Lung microvascular endothelial cell (primary cell): ENCODE measurements at regions not wholly inside any gene's neighbourhood (a gene's known extent, or its start where the extent isn't known, plus 50 kb on each side); places are given as distances from the start of the nearest gene placed in this dataset.

Source experiments
- DNase-seq, 2 donors: peaks; one replicate each; pipeline versions ENCODE4 v3.0.0 to v3.0.0-alpha.2; 2010; ENCODE audit warnings: low read depth in 2 of 2

GRCh38 chr13:90108547-90108946, 1238.9 kb upstream of the MIR17HG start:
- DNase-seq: no peak

GRCh38 chr13:90116121-90116520, 1231.4 kb upstream of the MIR17HG start:
- no peak for DNase-seq

- DNase-seq: no peak
These were observed 1228.9 kb upstream of the MIR17HG start for GRCh38 chr13:90118467-90119071.

GRCh38 chr13:90120026-90120425, 1227.5 kb upstream of the MIR17HG start:
- no peak for DNase-seq

- DNase-seq: no peak
These were observed 1225.7 kb upstream of the MIR17HG start for GRCh38 chr13:90121784-90122183.

- no peak for DNase-seq
These were observed 1225.0 kb upstream of the MIR17HG start for GRCh38 chr13:90122531-90122930.

- no peak for DNase-seq
These were observed 1211.9 kb upstream of the MIR17HG start for GRCh38 chr13:90135558-90135957.

GRCh38 chr13:90142251-90142650, 1205.2 kb upstream of the MIR17HG start:
- DNase-seq: no peak

GRCh38 chr13:90154311-90154960, 1193.1 kb upstream of the MIR17HG start:
- no peak for DNase-seq

GRCh38 chr13:90156390-90156789, 1191.1 kb upstream of the MIR17HG start:
- no peak for DNase-seq

- DNase-seq: no peak
These were observed 1178.5 kb upstream of the MIR17HG start for GRCh38 chr13:90168953-90169352.

- no peak for DNase-seq
These were observed 1177.3 kb upstream of the MIR17HG start for GRCh38 chr13:90170208-90170607.

GRCh38 chr13:90171649-90172048, 1175.8 kb upstream of the MIR17HG start:
- no peak for DNase-seq

GRCh38 chr13:90177512-90177911, 1170.0 kb upstream of the MIR17HG start:
- DNase-seq: no peak

GRCh38 chr13:90184355-90184754, 1163.1 kb upstream of the MIR17HG start:
- no peak for DNase-seq

- no peak for DNase-seq
These were observed 1161.8 kb upstream of the MIR17HG start for GRCh38 chr13:90185734-90186133.

GRCh38 chr13:90187478-90188350, 1159.8 kb upstream of the MIR17HG start:
- DNase-seq: no peak

- no peak for DNase-seq
These were observed 1159.2 kb upstream of the MIR17HG start for GRCh38 chr13:90188351-90188636.

- no peak for DNase-seq
These were observed 1149.8 kb upstream of the MIR17HG start for GRCh38 chr13:90197722-90198121.

GRCh38 chr13:90201202-90201601, 1146.3 kb upstream of the MIR17HG start:
- no peak for DNase-seq

- no peak for DNase-seq
These were observed 1145.6 kb upstream of the MIR17HG start for GRCh38 chr13:90201676-90202460.

- DNase-seq: no peak
These were observed 1142.4 kb upstream of the MIR17HG start for GRCh38 chr13:90205081-90205480.
